GM12874 (cell line): ENCODE measurements at regions not wholly inside any gene's neighbourhood (a gene's known extent, or its start where the extent isn't known, plus 50 kb on each side); places are given as distances from the start of the nearest gene placed in this dataset.
A peak's percentile ranks its signal among the peaks of the same experiment; 100 is the strongest.

Source experiments
- CTCF ChIP-seq: IDR thresholded peaks from 2 replicates; pipeline ENCODE4 v1.5.1; 2011; ENCODE audit warnings: low read depth, mild to moderate bottlenecking, control low read depth, low read length, moderate library complexity; ENCODE audit not compliant: insufficient read depth

GRCh38 chr10:5293691-5294550 lies 70.8 kb upstream of the UCN3 start:
- peak; percentile 66 for TF ChIP-seq CTCF

- no peak for TF ChIP-seq CTCF
These were observed 67.3 kb upstream of the UCN3 start for GRCh38 chr10:5297466-5297865.

DNA sequence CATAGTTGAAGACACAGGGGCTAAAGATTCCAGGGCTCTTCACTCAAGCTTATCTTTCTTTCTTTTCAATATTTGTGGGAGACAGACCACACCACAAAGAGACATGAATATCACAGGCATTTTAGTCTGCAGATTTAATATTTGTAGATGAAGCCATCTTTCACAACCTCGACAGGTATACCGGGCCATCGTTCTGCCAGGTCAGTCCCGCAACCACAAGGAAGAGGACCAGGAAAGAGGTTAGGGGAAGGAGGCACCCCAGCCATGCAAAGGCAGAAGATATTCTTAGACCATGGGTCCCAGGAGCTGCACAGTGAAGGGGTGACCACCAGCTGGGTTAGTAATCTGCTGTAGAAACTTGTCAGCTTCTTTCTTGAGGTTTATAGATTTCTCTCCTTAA lies 66.8 kb upstream of the UCN3 start:
- TF ChIP-seq CTCF: no peak

DNA sequence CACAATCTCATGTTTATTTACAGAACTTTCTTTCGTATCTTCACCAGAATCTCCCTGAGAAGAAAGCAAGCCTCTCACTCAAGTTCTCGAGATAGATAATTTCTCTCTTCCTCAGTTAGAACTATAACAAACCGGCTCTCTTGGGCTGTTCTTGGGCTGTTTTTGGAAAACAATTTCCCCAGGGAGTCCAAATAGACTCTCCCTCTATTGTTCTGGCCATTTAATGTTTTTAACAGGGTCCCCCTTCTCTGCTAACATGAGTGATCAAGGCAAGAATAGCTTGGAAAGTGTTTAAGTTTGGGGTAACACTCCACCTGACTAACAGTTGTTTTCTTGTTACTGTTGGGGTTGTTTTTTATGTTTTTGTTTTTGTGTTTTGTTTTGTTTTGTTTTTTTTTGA lies 64.8 kb upstream of the UCN3 start:
- TF ChIP-seq CTCF: no peak

DNA sequence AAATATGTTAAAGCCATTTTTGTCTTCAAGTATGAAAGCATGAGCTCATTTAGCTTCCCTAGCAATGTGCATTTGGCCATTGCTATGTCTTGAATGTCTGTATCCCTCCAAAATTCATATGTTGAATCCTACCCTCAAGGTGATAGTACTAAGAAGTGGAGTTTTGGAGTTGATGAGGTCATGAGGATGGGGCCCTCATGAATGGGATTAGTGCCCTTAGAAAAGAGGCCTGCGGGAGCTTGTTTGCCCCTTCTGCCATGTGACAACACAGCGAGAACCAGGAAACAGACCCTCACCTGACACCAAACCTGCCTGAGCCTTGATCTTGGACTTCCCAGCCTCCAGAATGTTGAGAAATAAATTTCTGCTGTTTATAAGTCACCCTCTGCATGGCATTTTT lies 61.3 kb upstream of the UCN3 start:
- TF ChIP-seq CTCF: no peak

GRCh38 chr10:5305374-5305773 lies 59.4 kb upstream of the UCN3 start:
- no peak for TF ChIP-seq CTCF

GRCh38 chr10:5310914-5311313 lies 53.9 kb upstream of the UCN3 start:
- no peak for TF ChIP-seq CTCF
